Nephron progenitor cell (in vitro differentiated cells): ENCODE measurements at regions not wholly inside any gene's neighbourhood (a gene's known extent, or its start where the extent isn't known, plus 50 kb on each side); places are given as distances from the start of the nearest gene placed in this dataset.

Experiments used
- DNase-seq: peaks from one replicate; pipeline ENCODE4 v3.0.0; 2021
- H3K27ac Mint-ChIP-seq: 2 replicates; pipeline ENCODE4 v1.8.0; 2021; ENCODE audit warnings: mild to moderate bottlenecking, moderate library complexity, mixed read lengths
- H3K27me3 Mint-ChIP-seq: 2 replicates; pipeline ENCODE4 v1.8.0; 2021; ENCODE audit warnings: mild to moderate bottlenecking, low read depth, mixed read lengths; ENCODE audit not compliant: poor library complexity
- H3K36me3 Mint-ChIP-seq: 2 replicates; pipeline ENCODE4 v1.8.0; 2021; ENCODE audit warnings: low read depth, mixed read lengths
- H3K4me1 Mint-ChIP-seq: 2 replicates; pipeline ENCODE4 v1.8.0; 2021; ENCODE audit warnings: mixed read lengths
- H3K4me3 Mint-ChIP-seq: 2 replicates; pipeline ENCODE4 v1.8.0; 2021; ENCODE audit warnings: mild to moderate bottlenecking, moderate library complexity, mixed read lengths
- H3K9me3 Mint-ChIP-seq: 2 replicates; pipeline ENCODE4 v1.8.0; 2021; ENCODE audit warnings: mild to moderate bottlenecking, moderate library complexity, mixed read lengths
- CTCF ChIP-seq: fragments of 200-600 bp; sonication (generic); IDR thresholded peaks from 2 replicates; pipeline ENCODE4 v1.5.0; 2021; ENCODE audit warnings: antibody characterized with exemption

- Mint-ChIP-seq H3K27me3 (peaks cover 7% of the 10 kb centered on the region), H3K4me3 (no peak overlapping the region), H3K4me1 (no peaks in the 10 kb centered on the region), H3K9me3 (peaks cover 20% of the 10 kb centered on the region), H3K36me3 (peaks cover 4% of the 10 kb centered on the region), H3K27ac (no peak overlapping the region)
- DNase-seq = peak; percentile 95
- TF ChIP-seq CTCF = peak; percentile 86
These were observed 556.8 kb downstream of the PTPRU start for GRCh38 chr1:29793101-29793546.

DNA sequence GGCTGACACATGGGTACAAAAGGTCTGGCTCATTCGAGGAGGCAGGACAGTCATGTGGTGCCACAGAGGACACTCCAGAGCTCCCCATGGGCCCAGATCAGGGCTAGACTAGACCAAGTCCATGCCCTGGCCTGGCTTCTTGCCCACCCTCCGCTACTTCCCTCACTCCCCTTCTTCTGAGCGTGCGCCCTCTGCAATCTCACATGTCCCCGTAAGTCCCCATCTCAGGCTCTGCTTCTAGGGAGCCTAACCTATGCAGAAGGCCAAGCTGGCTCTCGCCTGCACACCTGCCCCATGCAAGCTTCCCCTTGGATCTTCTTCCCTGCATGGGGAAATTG, 553.6 kb downstream of the PTPRU start:
- H3K4me1 Mint-ChIP-seq = no peaks in the 10 kb centered on the region
- peaks cover 3% of the 10 kb centered on the region for H3K36me3 Mint-ChIP-seq
- peaks cover 9% of the 10 kb centered on the region for H3K27me3 Mint-ChIP-seq
- H3K9me3 Mint-ChIP-seq = peaks cover 3% of the 10 kb centered on the region
- no peak for TF ChIP-seq CTCF
- no peak for DNase-seq
- no peak overlapping the region for H3K27ac Mint-ChIP-seq
- no peak overlapping the region for H3K4me3 Mint-ChIP-seq

- Mint-ChIP-seq H3K36me3 (no peaks in the 10 kb centered on the region), H3K9me3 (no peaks in the 10 kb centered on the region), H3K4me3 (no peak overlapping the region), H3K27ac (no peak overlapping the region), H3K27me3 (peaks cover 10% of the 10 kb centered on the region), H3K4me1 (no peaks in the 10 kb centered on the region)
- no peak for TF ChIP-seq CTCF
- DNase-seq = no peak
These were observed 553.0 kb downstream of the PTPRU start for GRCh38 chr1:29789221-29789909.

GRCh38 chr1:29786791-29787732, 550.7 kb downstream of the PTPRU start:
- DNase-seq = no peak
- H3K9me3 Mint-ChIP-seq = no peaks in the 10 kb centered on the region
- H3K4me3 Mint-ChIP-seq = no peak overlapping the region
- no peak overlapping the region for H3K27ac Mint-ChIP-seq
- H3K4me1 Mint-ChIP-seq = no peaks in the 10 kb centered on the region
- H3K36me3 Mint-ChIP-seq = no peaks in the 10 kb centered on the region
- TF ChIP-seq CTCF = no peak
- peaks cover 14% of the 10 kb centered on the region for H3K27me3 Mint-ChIP-seq

DNA sequence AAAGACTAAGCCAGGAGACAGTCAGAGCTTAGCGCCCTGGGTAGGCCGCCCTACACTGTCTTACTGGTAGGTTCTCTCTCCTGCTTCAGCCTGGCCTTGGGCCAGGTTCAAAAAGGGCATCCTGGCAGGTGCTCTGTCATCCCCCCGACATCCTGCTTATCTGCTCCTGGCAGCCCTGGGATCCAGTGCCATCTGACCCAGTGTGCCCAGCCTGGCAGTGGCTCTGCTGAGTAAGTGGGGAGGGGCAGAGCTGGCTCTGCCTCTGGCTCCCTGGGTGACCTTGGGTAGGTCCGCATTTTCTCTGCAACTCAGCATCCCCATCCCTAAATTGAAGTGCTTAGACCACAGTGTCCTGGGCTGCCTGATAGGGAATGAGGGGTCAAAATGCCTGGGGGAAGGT, 549.9 kb downstream of the PTPRU start:
- Mint-ChIP-seq H3K27ac (no peak overlapping the region), H3K27me3 (peaks cover 23% of the 10 kb centered on the region), H3K4me1 (no peaks in the 10 kb centered on the region), H3K9me3 (no peaks in the 10 kb centered on the region), H3K4me3 (no peak overlapping the region), H3K36me3 (no peaks in the 10 kb centered on the region)
- DNase-seq = no peak
- TF ChIP-seq CTCF = no peak
